Activated CD4-positive, alpha-beta T cell treated with anti-CD3 and anti-CD28 coated beads for 36 hours (primary cell): ENCODE measurements at regions not wholly inside any gene's neighbourhood (a gene's known extent, or its start where the extent isn't known, plus 50 kb on each side); places are given as distances from the start of the nearest gene placed in this dataset.

Source experiments
- ATAC-seq: fragments of 200-7000 bp; cut with Tn5 transposase; one replicate; pipeline ENCODE4 v1.10.0; 2021; ENCODE audit warnings: mild to moderate bottlenecking, moderate library complexity
- CTCF ChIA-PET: fragments of 350-600 bp; sonication (Branson Sonifier 250); formaldehyde crosslinking; loops from one replicate; lab custom pipeline; 2021; ENCODE audit warnings: antibody characterized with exemption; lab: Charles Lee
- POLR2A ChIA-PET: fragments of 350-600 bp; sonication (Branson Sonifier 250); formaldehyde crosslinking; loops from one replicate; lab custom pipeline; 2021; ENCODE audit warnings: antibody characterized with exemption, inconsistent platforms; lab: Charles Lee
- DNase-seq: peaks from one replicate; pipeline ENCODE4 v3.0.0-alpha.2; 2020
- H3K27ac Mint-ChIP-seq: one replicate; pipeline ENCODE4 v1.8.0; 2021; ENCODE audit warnings: mixed read lengths
- H3K27me3 Mint-ChIP-seq: one replicate; pipeline ENCODE4 v1.8.0; 2021; ENCODE audit warnings: mixed read lengths
- H3K36me3 Mint-ChIP-seq: one replicate; pipeline ENCODE4 v1.8.0; 2021; ENCODE audit warnings: low read depth, mixed read lengths
- H3K4me1 Mint-ChIP-seq: one replicate; pipeline ENCODE4 v1.8.0; 2021; ENCODE audit warnings: mixed read lengths
- H3K4me3 Mint-ChIP-seq: one replicate; pipeline ENCODE4 v1.8.0; 2021; ENCODE audit warnings: mild to moderate bottlenecking, moderate library complexity, mixed read lengths
- H3K9me3 Mint-ChIP-seq: one replicate; pipeline ENCODE4 v1.8.0; 2021; ENCODE audit warnings: low read depth, mixed read lengths
- intact Hi-C, 2 experiments: fragments of 100-400 bp; cut with DNase I in 1 of 2; cut with micrococcal nuclease in 1 of 2; formaldehyde crosslinking; loops; one replicate each; pipeline versions ENCODE4 v1.14.2 to v1.15.1; 2022 to 2024; cut with DNase I, micrococcal nuclease

DNA sequence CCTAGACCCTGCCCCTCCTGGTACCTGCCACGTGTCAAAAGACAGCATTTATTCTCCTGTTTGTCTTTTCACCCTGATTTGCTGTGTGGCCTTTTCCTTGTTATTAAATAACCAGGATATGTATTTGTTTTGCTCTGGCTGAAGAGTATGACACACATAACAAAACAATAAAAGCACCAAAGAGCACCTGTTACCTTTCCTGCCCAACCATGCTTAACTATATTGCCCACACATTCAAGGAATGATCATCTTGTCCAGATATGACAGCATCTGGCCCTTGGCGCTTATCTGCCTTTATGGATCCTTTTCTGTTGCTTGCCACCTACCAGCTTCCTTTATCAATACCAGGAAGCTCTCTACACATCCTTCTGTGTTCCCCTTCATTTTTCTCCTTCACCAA is 357.7 kb downstream of the FGFR2 start:
- ATAC-seq, result no peak
- no peak for DNase-seq
- POLR2A ChIA-PET, result no interaction called here
- no peaks in the 10 kb centered on the region for H3K4me1 Mint-ChIP-seq
- H3K4me3 Mint-ChIP-seq, result no peak overlapping the region
- H3K9me3 Mint-ChIP-seq, result peaks cover 2% of the 10 kb centered on the region
- intact Hi-C loops, result no loop called here
- no peak overlapping the region for H3K27ac Mint-ChIP-seq
- H3K36me3 Mint-ChIP-seq, result no peaks in the 10 kb centered on the region
- H3K27me3 Mint-ChIP-seq, result peaks cover 7% of the 10 kb centered on the region
- CTCF ChIA-PET, result interaction anchor here (1.0 kb wide), 1 partner anchor 20 kb away, joined by 3 read pairs; no protein-coding TSS in a partner anchor

DNA sequence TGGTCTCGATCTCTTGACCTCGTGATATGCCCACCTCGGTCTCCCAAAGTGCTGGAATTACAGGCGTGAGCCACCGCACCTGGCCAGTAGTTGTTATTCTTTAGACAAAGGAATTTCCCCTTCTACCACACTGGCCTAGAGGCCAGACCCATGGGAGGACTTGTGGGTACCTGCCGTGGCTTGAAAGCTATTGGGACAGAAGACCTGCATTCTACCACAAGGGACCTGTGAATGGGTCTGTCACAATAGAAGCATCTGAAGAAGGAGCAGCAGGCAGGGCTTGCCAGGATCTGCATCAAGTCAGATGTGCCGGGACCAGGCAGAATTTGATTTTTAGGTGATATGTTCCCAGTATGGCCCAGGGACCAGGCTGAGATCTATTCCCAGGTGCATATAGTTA is 356.9 kb downstream of the FGFR2 start:
- Mint-ChIP-seq H3K4me3 (no peak overlapping the region), H3K9me3 (peaks cover 2% of the 10 kb centered on the region), H3K27ac (no peak overlapping the region), H3K27me3 (peaks cover 7% of the 10 kb centered on the region), H3K4me1 (no peaks in the 10 kb centered on the region), H3K36me3 (no peaks in the 10 kb centered on the region)
- ChIA-PET CTCF (interaction anchor here (1.0 kb wide), 1 partner anchor 20 kb away, joined by 3 read pairs; no protein-coding TSS in a partner anchor), POLR2A (no interaction called here)
- no peak for ATAC-seq
- intact Hi-C loops, result no loop called here
- no peak for DNase-seq

- ATAC-seq (no peak), DNase-seq (no peak)
- Mint-ChIP-seq H3K36me3 (no peaks in the 10 kb centered on the region), H3K27ac (no peak overlapping the region), H3K4me1 (no peaks in the 10 kb centered on the region), H3K4me3 (no peak overlapping the region), H3K9me3 (no peaks in the 10 kb centered on the region), H3K27me3 (peaks cover 7% of the 10 kb centered on the region)
- ChIA-PET POLR2A (no interaction called here), CTCF (interaction anchor here (1.0 kb wide), 1 partner anchor 348 kb away, joined by 3 read pairs; no protein-coding TSS in a partner anchor)
- intact Hi-C loops, result no loop called here
Measured at GRCh38 chr10:121242741-121243608, 355.3 kb downstream of the FGFR2 start.

DNA sequence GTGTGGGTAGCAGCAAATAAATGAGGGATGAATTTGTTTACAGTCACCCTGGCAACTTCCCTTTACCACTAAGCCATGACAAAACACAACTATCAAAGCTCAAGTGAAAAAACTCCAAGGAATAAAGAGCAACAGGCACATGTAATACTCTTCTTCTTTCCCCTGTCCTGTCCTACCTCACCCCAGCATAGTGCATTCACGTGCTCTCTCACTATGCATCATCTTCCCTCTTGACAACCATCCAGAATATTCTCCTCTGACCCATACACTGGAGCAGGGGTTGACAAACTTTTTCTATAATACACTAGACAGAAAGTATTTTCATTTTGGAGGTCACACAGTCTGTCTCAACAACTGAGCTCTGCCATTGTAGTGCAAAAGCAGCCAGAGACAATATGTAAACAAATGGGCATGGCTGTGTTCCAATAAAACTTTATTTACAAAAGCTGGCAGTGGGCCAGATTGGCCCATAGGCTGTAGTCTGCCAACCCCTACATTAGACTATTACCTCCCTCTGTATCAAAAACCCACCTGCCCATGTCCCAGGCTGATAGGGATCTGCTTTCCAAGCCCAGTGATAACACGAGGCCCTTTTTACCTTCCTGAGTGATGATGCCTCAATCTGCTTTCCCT is 354.5 kb downstream of the FGFR2 start:
- Mint-ChIP-seq H3K27me3 (peaks cover 7% of the 10 kb centered on the region), H3K9me3 (no peaks in the 10 kb centered on the region)
- CTCF ChIA-PET, result no interaction called here

GRCh38 chr10:121244818-121245217 is 353.4 kb downstream of the FGFR2 start:
- no peak for ATAC-seq
- Mint-ChIP-seq H3K36me3 (no peaks in the 10 kb centered on the region), H3K4me3 (no peak overlapping the region), H3K27ac (no peak overlapping the region), H3K27me3 (peaks cover 7% of the 10 kb centered on the region), H3K9me3 (no peaks in the 10 kb centered on the region), H3K4me1 (no peaks in the 10 kb centered on the region)
- intact Hi-C loops, result no loop called here
- ChIA-PET POLR2A (no interaction called here), CTCF (no interaction called here)
- DNase-seq, result no peak

More for the DNA sequence above, 354.5 kb downstream of the FGFR2 start:
- DNase-seq, result no peak
- Mint-ChIP-seq H3K36me3 (no peaks in the 10 kb centered on the region), H3K4me3 (no peak overlapping the region), H3K27ac (no peak overlapping the region), H3K4me1 (no peaks in the 10 kb centered on the region)
- POLR2A ChIA-PET, result no interaction called here
- intact Hi-C loops, result no loop called here
- ATAC-seq, result no peak

GRCh38 chr10:121245754-121246153 is 352.5 kb downstream of the FGFR2 start:
- no peak for ATAC-seq
- ChIA-PET CTCF (no interaction called here), POLR2A (no interaction called here)
- no peak for DNase-seq
- Mint-ChIP-seq H3K9me3 (no peaks in the 10 kb centered on the region), H3K27ac (no peak overlapping the region), H3K36me3 (no peaks in the 10 kb centered on the region), H3K27me3 (peaks cover 7% of the 10 kb centered on the region), H3K4me1 (no peaks in the 10 kb centered on the region), H3K4me3 (no peak overlapping the region)
- intact Hi-C loops, result no loop called here

GRCh38 chr10:121248266-121248665 is 350.0 kb downstream of the FGFR2 start:
- intact Hi-C loops, result no loop called here
- no peak for ATAC-seq
- no peak for DNase-seq
- CTCF ChIA-PET, result no interaction called here
- Mint-ChIP-seq H3K4me1 (no peaks in the 10 kb centered on the region), H3K9me3 (no peaks in the 10 kb centered on the region), H3K4me3 (no peak overlapping the region), H3K27ac (no peak overlapping the region), H3K36me3 (no peaks in the 10 kb centered on the region), H3K27me3 (peaks cover 5% of the 10 kb centered on the region)
- POLR2A ChIA-PET, result no interaction called here

DNA sequence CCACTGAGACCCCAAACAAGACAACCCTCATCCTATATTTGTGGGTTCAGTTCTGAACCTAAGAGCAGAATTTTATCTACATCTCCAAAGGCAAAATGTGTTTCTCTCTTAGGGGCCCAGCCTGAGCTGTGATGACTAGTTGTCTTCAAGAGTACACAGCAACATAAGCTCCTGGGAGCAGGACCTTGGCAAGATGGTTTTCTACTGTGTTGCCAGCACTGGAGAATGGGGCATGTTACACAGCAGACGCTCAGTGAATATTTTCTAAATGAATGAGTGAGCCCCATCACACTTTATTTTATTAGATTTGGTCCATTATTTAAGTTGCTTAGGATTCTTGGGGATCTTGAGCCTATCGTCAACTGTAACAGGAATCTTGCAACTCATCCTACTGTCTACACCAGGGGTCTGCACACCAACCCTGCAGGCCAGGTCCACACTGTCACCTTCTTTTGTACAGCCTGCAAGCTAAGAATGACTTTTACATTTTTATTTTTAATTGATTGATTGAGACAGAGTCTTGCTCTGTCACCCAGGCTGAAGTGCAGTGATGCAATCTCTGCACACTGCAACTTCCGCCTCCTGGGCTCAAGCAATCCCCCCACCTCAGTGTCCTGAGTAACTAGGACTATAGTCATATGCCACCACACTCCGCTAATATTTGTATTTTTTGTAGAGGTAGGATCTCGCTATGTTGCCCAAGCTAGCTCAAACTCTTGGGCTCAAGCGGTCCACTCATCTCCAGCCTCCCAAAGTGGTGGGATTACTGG is 347.1 kb downstream of the FGFR2 start:
- H3K9me3 Mint-ChIP-seq, result no peaks in the 10 kb centered on the region
- POLR2A ChIA-PET, result no interaction called here
- DNase-seq (no peak), ATAC-seq (no peak)
- H3K4me3 Mint-ChIP-seq, result no peak overlapping the region
- intact Hi-C loops, result no loop called here
- no peaks in the 10 kb centered on the region for H3K36me3 Mint-ChIP-seq
- no peaks in the 10 kb centered on the region for H3K27me3 Mint-ChIP-seq
- no peaks in the 10 kb centered on the region for H3K4me1 Mint-ChIP-seq
- H3K27ac Mint-ChIP-seq, result no peak overlapping the region
- CTCF ChIA-PET, result no interaction called here

GRCh38 chr10:121252756-121253155 is 345.5 kb downstream of the FGFR2 start:
- ChIA-PET CTCF (no interaction called here), POLR2A (no interaction called here)
- Mint-ChIP-seq H3K4me3 (no peak overlapping the region), H3K36me3 (no peaks in the 10 kb centered on the region), H3K27me3 (no peaks in the 10 kb centered on the region), H3K4me1 (no peaks in the 10 kb centered on the region), H3K9me3 (no peaks in the 10 kb centered on the region), H3K27ac (no peak overlapping the region)
- intact Hi-C loops, result no loop called here
- DNase-seq (no peak), ATAC-seq (no peak)

- Mint-ChIP-seq H3K4me3 (no peak overlapping the region), H3K4me1 (no peaks in the 10 kb centered on the region), H3K36me3 (no peaks in the 10 kb centered on the region), H3K27me3 (no peaks in the 10 kb centered on the region), H3K9me3 (no peaks in the 10 kb centered on the region), H3K27ac (no peak overlapping the region)
- ChIA-PET CTCF (interaction anchor here (1.3 kb wide), 1 partner anchor 20 kb away, joined by 3 read pairs; no protein-coding TSS in a partner anchor), POLR2A (no interaction called here)
- ATAC-seq (no peak), DNase-seq (no peak)
- intact Hi-C loops, result no loop called here
Measured at GRCh38 chr10:121260377-121260776, 337.9 kb downstream of the FGFR2 start.

- intact Hi-C loops, result no loop called here
- DNase-seq (no peak), ATAC-seq (no peak)
- POLR2A ChIA-PET, result no interaction called here
- CTCF ChIA-PET, result interaction anchor here (1.3 kb wide), 1 partner anchor 21 kb away, joined by 3 read pairs; no protein-coding TSS in a partner anchor
- Mint-ChIP-seq H3K4me1 (no peaks in the 10 kb centered on the region), H3K27ac (no peak overlapping the region), H3K36me3 (no peaks in the 10 kb centered on the region), H3K27me3 (no peaks in the 10 kb centered on the region), H3K4me3 (no peak overlapping the region), H3K9me3 (no peaks in the 10 kb centered on the region)
Measured at GRCh38 chr10:121261665-121262064, 336.6 kb downstream of the FGFR2 start.
